Sigmoid colon (tissue), 6 donors: ENCODE measurements at regions not wholly inside any gene's neighbourhood (a gene's known extent, or its start where the extent isn't known, plus 50 kb on each side); places are given as distances from the start of the nearest gene placed in this dataset.
"Not testable (repeated sequence)": the region's sequence is repeated elsewhere in the genome, so short reads cannot be mapped to it uniquely, and the experiment has no call there.

Source experiments
- DNase-seq: peaks from one replicate; pipeline ENCODE4 v3.0.0-alpha.2; 2019
- H3K27ac ChIP-seq, 4 donors: fragments of 200-600 bp; sonication (generic); one replicate each; pipeline ENCODE4 v1.5.1; 2016 to 2019; ENCODE audit warnings: mild to moderate bottlenecking in 1 of 4
- H3K27me3 ChIP-seq, 3 donors: fragments of 200-600 bp; sonication (generic); one replicate each; pipeline ENCODE4 v1.5.1; 2019; ENCODE audit warnings: mild to moderate bottlenecking in 1 of 3
- H3K36me3 ChIP-seq, 4 donors: fragments of 200-600 bp; sonication (generic); one replicate each; pipeline ENCODE4 v1.5.1; 2016 to 2019
- H3K4me1 ChIP-seq, 4 donors: fragments of 200-600 bp; sonication (generic); one replicate each; pipeline ENCODE4 v1.5.1; 2017 to 2019
- H3K4me3 ChIP-seq, 4 donors: fragments of 200-600 bp; sonication (generic); one replicate each; pipeline ENCODE4 v1.5.1; 2017 to 2019; ENCODE audit warnings: mild to moderate bottlenecking in 2 of 4, moderate library complexity in 1 of 4
- H3K9me3 ChIP-seq, 4 donors: fragments of 200-600 bp in 3 of 4; sonication (generic) in 3 of 4; one replicate each; pipeline versions ENCODE4 v1.5.1 to v1.6.1; 2013 to 2019
- CTCF ChIP-seq, 4 experiments: fragments of 450-650 bp in 3 of 4; fragments of 200-600 bp in 1 of 4; IDR thresholded peaks; one replicate each; pipeline ENCODE4 v1.5.1; 2016 to 2019; ENCODE audit warnings: antibody characterized with exemption in 4 of 4, mild to moderate bottlenecking in 3 of 4, moderate library complexity in 2 of 4
- EP300 ChIP-seq, 4 donors: sonication (generic); formaldehyde crosslinking; IDR thresholded peaks; one replicate each; pipeline ENCODE4 v1.6.1; 2017; ENCODE audit warnings: antibody characterized with exemption in 4 of 4
- POLR2A ChIP-seq, 2 donors: fragments of 450-650 bp; IDR thresholded peaks; one replicate each; pipeline ENCODE4 v1.6.1; 2016; ENCODE audit warnings: antibody characterized with exemption in 2 of 2, mild to moderate bottlenecking in 2 of 2, moderate library complexity in 2 of 2
- POLR2AphosphoS5 ChIP-seq, 4 donors: sonication (generic); formaldehyde crosslinking; IDR thresholded peaks; one replicate each; pipeline ENCODE4 v1.6.1; 2017; ENCODE audit warnings: antibody characterized with exemption in 4 of 4
- WGBS, 2 donors: extraction: QIAGEN DNeasy Blood & Tissue Kit; methylation state at CpG; one replicate each; pipeline ENCODE4 v1.1.7; 2013; 5-methylcytosine and 5-hydroxymethylcytosine counted together
- intact Hi-C: fragments of 100-400 bp; cut with DNase I; formaldehyde crosslinking; loops from one replicate; pipeline ENCODE4 v1.15.1; 2023
- donor health status: healthy with polysubstance abuse.
- donor health status: healthy.

GRCh38 chr11:54979375-54979774 is 272.7 kb downstream of the OR4A5 start:
- H3K4me3 ChIP-seq, result no peak overlapping the region
- H3K27me3 ChIP-seq, result no peaks in the 10 kb centered on the region
- H3K9me3 ChIP-seq, result peaks cover 6 to 27% (median 25%) of the 10 kb centered on the region in 4 donors
- H3K4me1 ChIP-seq, result no peaks in the 10 kb centered on the region
- H3K27ac ChIP-seq, result no peak overlapping the region
- no peaks in the 10 kb centered on the region for H3K36me3 ChIP-seq
- no peak for TF ChIP-seq POLR2A (IDR thresholded peaks at IDR 0.05)
- TF ChIP-seq EP300 (IDR thresholded peaks at IDR 0.05), result no peak
- TF ChIP-seq CTCF (IDR thresholded peaks at IDR 0.05), result no peak
- TF ChIP-seq POLR2AphosphoS5 (IDR thresholded peaks at IDR 0.05), result no peak
- 36 to 45% methylated on average over 2 of the region's 2 CpGs for WGBS, 2 donors
- DNase-seq, result no peak
- intact Hi-C loops, result no loop called here

GRCh38 chr11:54985731-54986130 is 276.2 kb upstream of the TRIM48 start:
- TF ChIP-seq POLR2A (IDR thresholded peaks at IDR 0.05), result no peak
- WGBS, 2 donors, result 93 to 96% methylated on average over 1 of the region's 1 CpG

GRCh38 chr11:55028837-55029236 is 233.1 kb upstream of the TRIM48 start:
- H3K36me3 ChIP-seq, H3K4me3 ChIP-seq, H3K27ac ChIP-seq, H3K4me1 ChIP-seq, DNase-seq, H3K27me3 ChIP-seq, intact Hi-C loops: not testable (repeated sequence)
- WGBS, 2 donors, result 66 to 77% methylated on average over 2 of the region's 2 CpGs
- peaks cover 3 to 37% (median 29%) of the 10 kb centered on the region in 4 donors for H3K9me3 ChIP-seq

More at GRCh38 chr11:54985731-54986130, 276.2 kb upstream of the TRIM48 start:
- H3K4me3 ChIP-seq, result no peak overlapping the region
- H3K27ac ChIP-seq, result no peak overlapping the region
- peaks cover 0 to 29% (median 21%) of the 10 kb centered on the region in 4 donors for H3K9me3 ChIP-seq
- H3K36me3 ChIP-seq, result no peaks in the 10 kb centered on the region
- H3K27me3 ChIP-seq, result no peaks in the 10 kb centered on the region
- no peaks in the 10 kb centered on the region for H3K4me1 ChIP-seq
- intact Hi-C loops, result no loop called here
- DNase-seq, result no peak

- DNase-seq, result no peak
- TF ChIP-seq POLR2AphosphoS5 (IDR thresholded peaks at IDR 0.05) (no peak), EP300 (IDR thresholded peaks at IDR 0.05) (no peak), POLR2A (IDR thresholded peaks at IDR 0.05) (no peak)
- no peak overlapping the region for H3K27ac ChIP-seq
- H3K27me3 ChIP-seq, result no peaks in the 10 kb centered on the region
- intact Hi-C loops, result no loop called here
- peaks cover 0 to 46% (median 40%) of the 10 kb centered on the region in 4 donors for H3K9me3 ChIP-seq
- no peaks in the 10 kb centered on the region for H3K36me3 ChIP-seq
- no peak overlapping the region for H3K4me3 ChIP-seq
- no peaks in the 10 kb centered on the region for H3K4me1 ChIP-seq
Observed at GRCh38 chr11:55054723-55055122, 207.2 kb upstream of the TRIM48 start.

GRCh38 chr11:55084588-55084987 is 177.4 kb upstream of the TRIM48 start:
- H3K4me3 ChIP-seq, H3K36me3 ChIP-seq, H3K27me3 ChIP-seq, H3K27ac ChIP-seq, intact Hi-C loops, H3K4me1 ChIP-seq: not testable (repeated sequence)
- H3K9me3 ChIP-seq, result peaks cover 0 to 12% (median 1%) of the 10 kb centered on the region in 4 donors
- 87 to 92% methylated on average over 9 of the region's 9 CpGs for WGBS, 2 donors
- peak; percentile 37 for DNase-seq

- no peaks in the 10 kb centered on the region for H3K4me1 ChIP-seq
- H3K36me3 ChIP-seq, result no peaks in the 10 kb centered on the region
- 55 to 64% methylated on average over 4 of the region's 4 CpGs for WGBS, 2 donors
- peaks cover 0 to 8% (median 4%) of the 10 kb centered on the region in 4 donors for H3K9me3 ChIP-seq
- no peak for DNase-seq
- no peak overlapping the region for H3K27ac ChIP-seq
- intact Hi-C loops, result no loop called here
- no peak overlapping the region for H3K4me3 ChIP-seq
- TF ChIP-seq EP300 (IDR thresholded peaks at IDR 0.05) (no peak), POLR2AphosphoS5 (IDR thresholded peaks at IDR 0.05) (no peak)
- no peaks in the 10 kb centered on the region for H3K27me3 ChIP-seq
Observed at GRCh38 chr11:55106391-55106790, 155.6 kb upstream of the TRIM48 start.
